Thymus (tissue), 11 donors: ENCODE measurements at regions not wholly inside any gene's neighbourhood (a gene's known extent, or its start where the extent isn't known, plus 50 kb on each side); places are given as distances from the start of the nearest gene placed in this dataset.

Source experiments
- DNase-seq, 9 donors: peaks; one replicate each; pipeline ENCODE4 v3.0.0-alpha.2; 2013; ENCODE audit warnings: low spot score in 9 of 9, low read depth in 6 of 9, missing footprints in 1 of 9
- H3K27ac ChIP-seq, 2 donors: one replicate each; pipeline ENCODE4 v1.5.1; 2013; ENCODE audit warnings: control low read depth in 1 of 2, low read depth in 1 of 2, low read length in 1 of 2, mild to moderate bottlenecking in 1 of 2, moderate library complexity in 1 of 2
- H3K27me3 ChIP-seq, 2 donors: one replicate each; pipeline ENCODE4 v1.5.1; 2013; ENCODE audit warnings: low read length in 1 of 2; ENCODE audit not compliant: control insufficient read depth in 2 of 2, insufficient read depth in 1 of 2
- H3K36me3 ChIP-seq, 2 donors: one replicate each; pipeline ENCODE4 v1.5.1; 2013; ENCODE audit warnings: low read length in 1 of 2, mild to moderate bottlenecking in 1 of 2, moderate library complexity in 1 of 2; ENCODE audit not compliant: control insufficient read depth in 2 of 2, insufficient read depth in 2 of 2
- H3K4me1 ChIP-seq, 2 donors: one replicate each; pipeline ENCODE4 v1.5.1; 2013; ENCODE audit warnings: low read length in 2 of 2; ENCODE audit not compliant: control insufficient read depth in 2 of 2, insufficient read depth in 2 of 2
- H3K4me3 ChIP-seq, 2 donors: one replicate each; pipeline ENCODE4 v1.5.1; 2013; ENCODE audit warnings: low read length in 2 of 2, control low read depth in 1 of 2, mild to moderate bottlenecking in 1 of 2
- H3K9me3 ChIP-seq, 2 donors: one replicate each; pipeline ENCODE4 v1.5.1; 2013; ENCODE audit warnings: low read length in 1 of 2, mild to moderate bottlenecking in 1 of 2; ENCODE audit not compliant: control insufficient read depth in 2 of 2, insufficient read depth in 1 of 2
- WGBS: extraction: QIAGEN DNeasy Blood & Tissue Kit; methylation state at CpG from one replicate; pipeline ENCODE4 v1.1.7; 2013; 5-methylcytosine and 5-hydroxymethylcytosine counted together
- donor health status: healthy.

- Histone ChIP-seq H3K27ac (no peak overlapping the region), H3K36me3 (no peaks in the 10 kb centered on the region), H3K9me3 (peaks cover 0 to 2% of the 10 kb centered on the region in 2 donors), H3K4me1 (no peaks in the 10 kb centered on the region), H3K27me3 (no peaks in the 10 kb centered on the region), H3K4me3 (no peak overlapping the region)
- no peak for DNase-seq
- 86% methylated on average over 2 of the region's 2 CpGs for WGBS
Observed at GRCh38 chr2:82478641-82479040, 1980.4 kb downstream of the SUCLG1 start.

- no peaks in the 10 kb centered on the region for H3K36me3 ChIP-seq
- no peak overlapping the region for H3K27ac ChIP-seq
- H3K4me1 ChIP-seq, result no peaks in the 10 kb centered on the region
- 87% methylated on average over 1 of the region's 1 CpG for WGBS
- H3K9me3 ChIP-seq, result peaks cover 0 to 2% of the 10 kb centered on the region in 2 donors
- no peak overlapping the region for H3K4me3 ChIP-seq
- no peak for DNase-seq
- no peaks in the 10 kb centered on the region for H3K27me3 ChIP-seq
Observed at GRCh38 chr2:82476094-82476493, 1983.0 kb downstream of the SUCLG1 start.

- Histone ChIP-seq H3K27ac (no peak overlapping the region), H3K4me3 (no peak overlapping the region), H3K4me1 (no peaks in the 10 kb centered on the region), H3K9me3 (no peaks in the 10 kb centered on the region), H3K36me3 (no peaks in the 10 kb centered on the region), H3K27me3 (no peaks in the 10 kb centered on the region)
- WGBS, result 95% methylated on average over 2 of the region's 2 CpGs
- no peak for DNase-seq
Observed at GRCh38 chr2:82428251-82428650, 2030.8 kb downstream of the SUCLG1 start.

- no peak for DNase-seq
- H3K4me1 ChIP-seq, result no peaks in the 10 kb centered on the region
- H3K36me3 ChIP-seq, result no peaks in the 10 kb centered on the region
- H3K27ac ChIP-seq, result no peak overlapping the region
- no peaks in the 10 kb centered on the region for H3K27me3 ChIP-seq
- H3K4me3 ChIP-seq, result no peak overlapping the region
- H3K9me3 ChIP-seq, result no peaks in the 10 kb centered on the region
- 93% methylated on average over 3 of the region's 3 CpGs for WGBS
Observed at GRCh38 chr2:82412021-82412420, 2047.1 kb downstream of the SUCLG1 start.

- Histone ChIP-seq H3K36me3 (no peaks in the 10 kb centered on the region), H3K4me3 (no peak overlapping the region), H3K4me1 (no peaks in the 10 kb centered on the region), H3K27me3 (no peaks in the 10 kb centered on the region), H3K9me3 (no peaks in the 10 kb centered on the region), H3K27ac (no peak overlapping the region)
- no peak for DNase-seq
- WGBS, result 69% methylated on average over 3 of the region's 3 CpGs
Observed at GRCh38 chr2:82411071-82411470, 2048.0 kb downstream of the SUCLG1 start.

GRCh38 chr2:82395531-82395930 lies 2063.5 kb downstream of the SUCLG1 start:
- DNase-seq, result no peak
- H3K4me3 ChIP-seq, result no peak overlapping the region
- no peaks in the 10 kb centered on the region for H3K36me3 ChIP-seq
- H3K27ac ChIP-seq, result no peak overlapping the region
- 81% methylated on average over 10 of the region's 10 CpGs for WGBS
- no peaks in the 10 kb centered on the region for H3K27me3 ChIP-seq
- peaks cover 0 to 3% of the 10 kb centered on the region in 2 donors for H3K9me3 ChIP-seq
- no peaks in the 10 kb centered on the region for H3K4me1 ChIP-seq

GRCh38 chr2:82391386-82391785 lies 2067.7 kb downstream of the SUCLG1 start:
- no peak for DNase-seq
- Histone ChIP-seq H3K27me3 (no peaks in the 10 kb centered on the region), H3K9me3 (peaks cover 0 to 7% of the 10 kb centered on the region in 2 donors), H3K4me1 (no peaks in the 10 kb centered on the region), H3K36me3 (no peaks in the 10 kb centered on the region), H3K27ac (no peak overlapping the region), H3K4me3 (no peak overlapping the region)
- 90% methylated on average over 9 of the region's 9 CpGs for WGBS

- Histone ChIP-seq H3K4me1 (no peaks in the 10 kb centered on the region), H3K9me3 (no peaks in the 10 kb centered on the region), H3K27me3 (no peaks in the 10 kb centered on the region), H3K36me3 (no peaks in the 10 kb centered on the region), H3K27ac (no peak overlapping the region), H3K4me3 (no peak overlapping the region)
- no peak for DNase-seq
Observed at GRCh38 chr2:82355622-82356021, 2051.1 kb upstream of the LRRTM1 start.

GRCh38 chr2:82345910-82346309 lies 2041.4 kb upstream of the LRRTM1 start:
- WGBS, result 88% methylated on average over 1 of the region's 1 CpG
- no peak overlapping the region for H3K27ac ChIP-seq

GRCh38 chr2:82344670-82345069 lies 2040.1 kb upstream of the LRRTM1 start:
- H3K9me3 ChIP-seq, result no peaks in the 10 kb centered on the region
- no peaks in the 10 kb centered on the region for H3K36me3 ChIP-seq
- no peak for DNase-seq
- no peaks in the 10 kb centered on the region for H3K27me3 ChIP-seq
- no peaks in the 10 kb centered on the region for H3K4me1 ChIP-seq
- no peak overlapping the region for H3K27ac ChIP-seq
- 89% methylated on average over 3 of the region's 3 CpGs for WGBS
- H3K4me3 ChIP-seq, result no peak overlapping the region

More at GRCh38 chr2:82345910-82346309, 2041.4 kb upstream of the LRRTM1 start:
- Histone ChIP-seq H3K4me3 (no peak overlapping the region), H3K27me3 (no peaks in the 10 kb centered on the region), H3K4me1 (no peaks in the 10 kb centered on the region), H3K36me3 (no peaks in the 10 kb centered on the region), H3K9me3 (no peaks in the 10 kb centered on the region)
- DNase-seq, result no peak
